Cardiac muscle cell (in vitro differentiated cells and primary cell): ENCODE measurements at regions not wholly inside any gene's neighbourhood (a gene's known extent, or its start where the extent isn't known, plus 50 kb on each side); places are given as distances from the start of the nearest gene placed in this dataset.

ENCODE experiments used
- DNase-seq, 2 donors: peaks; one replicate each; pipeline versions ENCODE4 v3.0.0 to v3.0.0-alpha.2; 2010 to 2017; ENCODE audit warnings: low read depth in 1 of 2, low spot score in 1 of 2
- H3K27ac ChIP-seq: fragments of 200-600 bp; sonication (generic); 2 replicates; pipeline ENCODE4 v1.5.1; 2016
- H3K27me3 ChIP-seq: fragments of 200-600 bp; sonication (generic); 2 replicates; pipeline ENCODE4 v1.6.0; 2016; ENCODE audit warnings: control low read depth
- H3K36me3 ChIP-seq: fragments of 200-600 bp; sonication (generic); 2 replicates; pipeline ENCODE4 v1.5.1; 2016; ENCODE audit warnings: control low read depth
- H3K4me1 ChIP-seq: fragments of 200-600 bp; sonication (generic); 2 replicates; pipeline ENCODE4 v1.8.1; 2017; ENCODE audit warnings: low read depth, mild to moderate bottlenecking, mixed run types
- H3K4me3 ChIP-seq: fragments of 200-600 bp; sonication (generic); 2 replicates; pipeline ENCODE4 v1.5.1; 2016; ENCODE audit warnings: mild to moderate bottlenecking
- H3K9me3 ChIP-seq: fragments of 200-600 bp; sonication (generic); 2 replicates; pipeline ENCODE4 v1.5.1; 2017; ENCODE audit warnings: low read depth, mild to moderate bottlenecking, control low read depth
- CTCF ChIP-seq: IDR thresholded peaks from 2 replicates; pipeline ENCODE4 v1.5.1; 2012; ENCODE audit warnings: low read depth, mild to moderate bottlenecking, low read length

GRCh38 chr4:44002368-44002767 lies 446.2 kb downstream of the KCTD8 start:
- H3K27ac ChIP-seq = no peak overlapping the region
- H3K36me3 ChIP-seq = no peaks in the 10 kb centered on the region
- peak in 1 of 2 donors; percentile 10 for DNase-seq
- H3K27me3 ChIP-seq = no peaks in the 10 kb centered on the region
- no peaks in the 10 kb centered on the region for H3K9me3 ChIP-seq
- TF ChIP-seq CTCF = no peak
- no peak overlapping the region for H3K4me3 ChIP-seq
- H3K4me1 ChIP-seq = no peaks in the 10 kb centered on the region

GRCh38 chr4:44016570-44017421 lies 431.8 kb downstream of the KCTD8 start:
- DNase-seq = no peak
- no peak for TF ChIP-seq CTCF
- Histone ChIP-seq H3K36me3 (no peaks in the 10 kb centered on the region), H3K9me3 (no peaks in the 10 kb centered on the region), H3K27ac (no peak overlapping the region), H3K4me3 (no peak overlapping the region), H3K27me3 (no peaks in the 10 kb centered on the region), H3K4me1 (no peaks in the 10 kb centered on the region)

GRCh38 chr4:44017422-44017739 lies 431.2 kb downstream of the KCTD8 start:
- no peaks in the 10 kb centered on the region for H3K27me3 ChIP-seq
- H3K4me3 ChIP-seq = no peak overlapping the region
- H3K27ac ChIP-seq = no peak overlapping the region
- H3K9me3 ChIP-seq = no peaks in the 10 kb centered on the region
- no peaks in the 10 kb centered on the region for H3K4me1 ChIP-seq
- no peak for DNase-seq
- no peaks in the 10 kb centered on the region for H3K36me3 ChIP-seq
- TF ChIP-seq CTCF = no peak

- no peak for TF ChIP-seq CTCF
Measured at GRCh38 chr4:44019721-44020120, 428.9 kb downstream of the KCTD8 start.

GRCh38 chr4:44025376-44026020 lies 423.1 kb downstream of the KCTD8 start:
- no peak for TF ChIP-seq CTCF
- no peak for DNase-seq
- H3K9me3 ChIP-seq = no peaks in the 10 kb centered on the region
- H3K27ac ChIP-seq = no peak overlapping the region
- H3K36me3 ChIP-seq = no peaks in the 10 kb centered on the region
- no peak overlapping the region for H3K4me3 ChIP-seq
- no peaks in the 10 kb centered on the region for H3K27me3 ChIP-seq
- H3K4me1 ChIP-seq = no peaks in the 10 kb centered on the region

More at GRCh38 chr4:44019721-44020120, 428.9 kb downstream of the KCTD8 start:
- DNase-seq = no peak
- H3K36me3 ChIP-seq = no peaks in the 10 kb centered on the region
- H3K4me3 ChIP-seq = no peak overlapping the region
- no peaks in the 10 kb centered on the region for H3K27me3 ChIP-seq
- no peaks in the 10 kb centered on the region for H3K4me1 ChIP-seq
- no peak overlapping the region for H3K27ac ChIP-seq
- H3K9me3 ChIP-seq = no peaks in the 10 kb centered on the region
